Mucosa of descending colon (tissue), 3 donors: ENCODE measurements at regions not wholly inside any gene's neighbourhood (a gene's known extent, or its start where the extent isn't known, plus 50 kb on each side); places are given as distances from the start of the nearest gene placed in this dataset.

ENCODE experiments used
- ATAC-seq: fragments of 200-7000 bp; cut with Tn5 transposase; one replicate; pipeline ENCODE4 v1.9.1; 2020; ENCODE audit warnings: mild to moderate bottlenecking, moderate library complexity
- DNase-seq, 3 donors: peaks; one replicate each; pipeline ENCODE4 v3.0.0-alpha.2; 2020
- H3K36me3 ChIP-seq: fragments of 200-600 bp; one replicate; pipeline ENCODE4 v1.8.0; 2021; ENCODE audit warnings: low read depth, mild to moderate bottlenecking
- H3K4me1 ChIP-seq: fragments of 200-600 bp; one replicate; pipeline ENCODE4 v1.8.0; 2021; ENCODE audit warnings: low read depth, mild to moderate bottlenecking
- H3K4me3 ChIP-seq: fragments of 200-600 bp; one replicate; pipeline ENCODE4 v1.8.0; 2021; ENCODE audit warnings: mild to moderate bottlenecking
- H3K9me3 ChIP-seq: fragments of 200-600 bp; one replicate; pipeline ENCODE4 v1.8.0; 2021; ENCODE audit warnings: mild to moderate bottlenecking
- intact Hi-C, 2 donors: fragments of 100-400 bp; cut with DNase I in 1 of 2; cut with micrococcal nuclease in 1 of 2; formaldehyde crosslinking; loops; one replicate each; pipeline versions ENCODE4 v1.11.0 to v1.11.1; 2022; cut with DNase I, micrococcal nuclease
- TF ChIP-seq, protein P1 (sequence below): fragments of 200-600 bp; IDR thresholded peaks from one replicate; pipeline ENCODE4 v1.8.0; 2022; ENCODE audit warnings: antibody characterized with exemption, mild to moderate bottlenecking
- donor health status: DM: no; HTN: no; CAD: no; lungs with moderate emphysema.
- donor health status: DM: no; HTN: no; CAD: no.
- donor health status: DM: no; HTN: yes; CAD: no.

DNA sequence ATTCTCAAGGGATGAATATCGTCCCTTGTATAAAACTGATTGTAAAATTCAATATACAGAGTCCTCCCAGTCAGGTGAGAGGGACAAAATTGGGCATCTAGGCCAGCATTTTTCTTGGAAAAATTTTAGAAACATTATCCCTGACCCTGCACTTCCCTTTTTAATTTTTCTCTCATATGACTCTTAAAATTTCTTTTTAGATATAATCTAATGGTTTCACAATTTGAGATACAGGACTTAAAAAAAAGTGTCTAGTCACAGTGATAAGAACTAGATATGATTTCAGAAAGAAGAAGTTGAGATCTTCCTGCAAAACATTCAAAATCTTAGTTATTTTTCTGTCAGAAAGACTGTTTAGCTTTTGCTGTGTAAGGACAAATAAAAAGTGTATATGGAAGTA lies 270.8 kb upstream of the PPFIA2 start:
- intact Hi-C loops = no loop called here
- Histone ChIP-seq H3K36me3 (no peaks in the 10 kb centered on the region), H3K9me3 (peaks cover 7% of the 10 kb centered on the region), H3K4me3 (no peak overlapping the region), H3K4me1 (no peaks in the 10 kb centered on the region)
- DNase-seq = no peak
- ATAC-seq = no peak
- TF ChIP-seq, protein P1, sequence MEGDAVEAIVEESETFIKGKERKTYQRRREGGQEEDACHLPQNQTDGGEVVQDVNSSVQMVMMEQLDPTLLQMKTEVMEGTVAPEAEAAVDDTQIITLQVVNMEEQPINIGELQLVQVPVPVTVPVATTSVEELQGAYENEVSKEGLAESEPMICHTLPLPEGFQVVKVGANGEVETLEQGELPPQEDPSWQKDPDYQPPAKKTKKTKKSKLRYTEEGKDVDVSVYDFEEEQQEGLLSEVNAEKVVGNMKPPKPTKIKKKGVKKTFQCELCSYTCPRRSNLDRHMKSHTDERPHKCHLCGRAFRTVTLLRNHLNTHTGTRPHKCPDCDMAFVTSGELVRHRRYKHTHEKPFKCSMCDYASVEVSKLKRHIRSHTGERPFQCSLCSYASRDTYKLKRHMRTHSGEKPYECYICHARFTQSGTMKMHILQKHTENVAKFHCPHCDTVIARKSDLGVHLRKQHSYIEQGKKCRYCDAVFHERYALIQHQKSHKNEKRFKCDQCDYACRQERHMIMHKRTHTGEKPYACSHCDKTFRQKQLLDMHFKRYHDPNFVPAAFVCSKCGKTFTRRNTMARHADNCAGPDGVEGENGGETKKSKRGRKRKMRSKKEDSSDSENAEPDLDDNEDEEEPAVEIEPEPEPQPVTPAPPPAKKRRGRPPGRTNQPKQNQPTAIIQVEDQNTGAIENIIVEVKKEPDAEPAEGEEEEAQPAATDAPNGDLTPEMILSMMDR = no peak

DNA sequence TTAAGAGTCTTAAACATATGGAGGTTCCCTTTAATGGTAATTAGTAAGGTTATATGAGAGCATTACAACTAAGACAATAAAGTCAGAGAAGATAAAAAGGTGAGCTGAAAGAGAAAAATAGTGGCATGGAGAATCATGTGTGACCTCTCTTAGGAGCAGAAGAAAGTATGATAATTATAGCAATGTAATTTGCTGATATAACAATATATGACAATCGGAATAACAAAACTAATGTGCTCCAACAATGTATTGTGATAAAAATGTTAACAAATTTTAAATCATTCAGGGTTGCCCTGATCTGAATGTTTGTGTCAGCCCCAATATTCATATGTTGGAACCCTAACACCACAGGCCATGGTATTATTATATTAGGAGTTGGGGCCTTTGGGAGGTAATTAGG lies 269.6 kb upstream of the PPFIA2 start:
- no peak for DNase-seq
- H3K36me3 ChIP-seq = no peaks in the 10 kb centered on the region
- intact Hi-C loops = no loop called here
- no peaks in the 10 kb centered on the region for H3K9me3 ChIP-seq
- H3K4me3 ChIP-seq = no peak overlapping the region
- TF ChIP-seq, protein P1 = no peak
- ATAC-seq = no peak
- H3K4me1 ChIP-seq = no peaks in the 10 kb centered on the region

DNA sequence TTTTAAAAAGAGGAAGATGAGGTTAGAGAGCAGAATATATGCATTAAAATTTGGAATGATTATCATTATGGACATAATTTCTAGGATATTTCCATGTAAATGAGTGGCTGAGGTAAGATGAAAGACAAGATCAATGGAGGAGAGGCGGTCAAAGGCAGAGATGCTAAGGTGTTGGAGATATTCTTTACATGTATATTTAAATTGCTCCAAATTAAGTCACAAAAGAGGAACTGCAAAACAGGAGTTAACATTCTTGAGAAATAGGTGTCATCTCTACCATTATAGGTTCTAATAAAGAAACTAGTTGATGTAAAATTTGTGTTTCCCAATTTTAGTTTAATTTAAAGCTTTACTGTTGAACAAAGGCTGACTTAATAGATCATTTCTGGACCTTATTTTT lies 268.5 kb upstream of the PPFIA2 start:
- TF ChIP-seq, protein P1 = no peak
- intact Hi-C loops = no loop called here
- ATAC-seq (no peak), DNase-seq (no peak)
- H3K4me1 ChIP-seq = no peaks in the 10 kb centered on the region
- H3K4me3 ChIP-seq = no peak overlapping the region
- no peaks in the 10 kb centered on the region for H3K36me3 ChIP-seq
- H3K9me3 ChIP-seq = no peaks in the 10 kb centered on the region

DNA sequence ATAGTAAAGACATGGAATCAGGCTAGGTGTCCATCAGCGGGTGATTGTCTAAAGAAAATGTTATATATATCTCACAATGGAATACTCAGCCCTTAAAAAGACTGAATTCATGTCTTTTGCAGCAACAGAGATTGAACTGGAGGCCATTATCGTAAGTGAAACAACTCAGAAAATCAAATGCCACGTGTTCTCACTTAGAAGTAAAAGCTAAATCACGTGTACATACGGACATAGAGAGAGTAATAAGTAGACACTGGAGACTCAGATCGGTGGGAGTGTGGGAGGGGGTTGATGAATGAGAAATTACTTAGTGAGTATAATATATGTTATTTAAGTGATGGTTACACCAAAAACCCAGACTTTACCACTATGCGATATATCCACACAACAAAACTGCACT lies 266.3 kb upstream of the PPFIA2 start:
- ATAC-seq = no peak
- intact Hi-C loops = no loop called here

DNA sequence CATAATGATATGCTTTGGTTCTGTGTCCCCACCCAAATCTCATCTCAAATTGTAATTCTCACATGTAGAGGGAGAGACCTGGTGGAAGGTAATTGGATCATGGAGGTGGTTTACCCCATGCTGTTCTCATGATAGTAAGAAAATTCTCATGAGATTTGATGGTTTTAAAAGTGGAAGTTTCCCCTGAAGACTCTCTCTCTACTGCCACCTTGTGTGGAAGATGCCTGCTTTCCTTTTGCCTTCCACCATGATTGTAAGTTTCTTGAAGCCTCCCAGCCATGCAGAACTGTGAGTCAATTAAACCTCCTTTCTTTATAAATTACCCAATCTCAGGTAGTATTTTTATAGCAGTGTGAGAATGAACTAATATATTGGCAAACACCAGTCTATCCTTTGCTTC lies 260.4 kb upstream of the PPFIA2 start:
- peaks cover 4% of the 10 kb centered on the region for H3K9me3 ChIP-seq
- no peak for DNase-seq

More for the DNA sequence above, 266.3 kb upstream of the PPFIA2 start:
- Histone ChIP-seq H3K9me3 (no peaks in the 10 kb centered on the region), H3K4me3 (no peak overlapping the region), H3K4me1 (no peaks in the 10 kb centered on the region), H3K36me3 (no peaks in the 10 kb centered on the region)
- DNase-seq = no peak
- TF ChIP-seq, protein P1 = no peak

More for the DNA sequence above, 260.4 kb upstream of the PPFIA2 start:
- no peak for ATAC-seq
- TF ChIP-seq, protein P1 = no peak
- H3K4me1 ChIP-seq = no peaks in the 10 kb centered on the region
- no peak overlapping the region for H3K4me3 ChIP-seq
- intact Hi-C loops = no loop called here
- no peaks in the 10 kb centered on the region for H3K36me3 ChIP-seq
